H9 (cell line): ENCODE measurements at regions not wholly inside any gene's neighbourhood (a gene's known extent, or its start where the extent isn't known, plus 50 kb on each side); places are given as distances from the start of the nearest gene placed in this dataset.

Source experiments
- DNase-seq: peaks from one replicate; pipeline ENCODE4 v3.0.0-alpha.2; 2017
- H2AFZ ChIP-seq: one replicate; pipeline ENCODE4 v1.6.1; 2013; ENCODE audit warnings: mild to moderate bottlenecking, low read length, control low read depth, moderate library complexity
- H2AK5ac ChIP-seq: 2 replicates; pipeline ENCODE4 v1.6.1; 2013; ENCODE audit warnings: low read length, control low read depth, mixed read lengths; ENCODE audit not compliant: insufficient read length
- H2BK120ac ChIP-seq: one replicate; pipeline ENCODE4 v1.6.1; 2013; ENCODE audit warnings: low read depth, mild to moderate bottlenecking, low read length, control low read depth, inconsistent platforms; ENCODE audit not compliant: poor library complexity, severe bottlenecking
- H2BK12ac ChIP-seq: 2 replicates; pipeline ENCODE4 v1.6.1; 2013; ENCODE audit warnings: low read length, control low read depth, mixed read lengths, low read depth; ENCODE audit not compliant: insufficient read length
- H2BK15ac ChIP-seq: 2 replicates; pipeline ENCODE4 v1.6.1; 2013; ENCODE audit warnings: low read depth, low read length, control low read depth
- H2BK20ac ChIP-seq: one replicate; pipeline ENCODE4 v1.6.1; 2013; ENCODE audit warnings: low read depth, mild to moderate bottlenecking, low read length, control low read depth, inconsistent platforms; ENCODE audit not compliant: poor library complexity, severe bottlenecking
- H2BK5ac ChIP-seq: 2 replicates; pipeline ENCODE4 v1.6.1; 2013; ENCODE audit warnings: low read length, control low read depth, mixed read lengths; ENCODE audit not compliant: insufficient read length
- H3K14ac ChIP-seq: 2 replicates; pipeline ENCODE4 v1.6.1; 2013; ENCODE audit warnings: low read length, control low read depth; ENCODE audit not compliant: insufficient read depth
- H3K18ac ChIP-seq: 2 replicates; pipeline ENCODE4 v1.6.1; 2013; ENCODE audit warnings: low read depth, mild to moderate bottlenecking, mixed read lengths, low read length, control low read depth; ENCODE audit not compliant: insufficient read length
- H3K23ac ChIP-seq: 2 replicates; pipeline ENCODE4 v1.6.1; 2013; ENCODE audit warnings: low read length, control low read depth, mixed read lengths, low read depth; ENCODE audit not compliant: insufficient read length
- H3K23me2 ChIP-seq: 2 replicates; pipeline ENCODE4 v1.6.1; 2013; ENCODE audit warnings: low read depth, mild to moderate bottlenecking, mixed read lengths, low read length, control low read depth; ENCODE audit not compliant: insufficient read length, poor library complexity, severe bottlenecking
- H3K27ac ChIP-seq: 2 replicates; pipeline ENCODE4 v1.5.1; 2013; ENCODE audit warnings: low read length, control low read depth, mixed read lengths, low read depth; ENCODE audit not compliant: insufficient read length
- H3K27me3 ChIP-seq: 2 replicates; pipeline ENCODE4 v1.6.1; 2013; ENCODE audit warnings: low read length, control low read depth, inconsistent platforms; ENCODE audit not compliant: insufficient read depth
- H3K4ac ChIP-seq: 2 replicates; pipeline ENCODE4 v1.6.1; 2013; ENCODE audit warnings: low read depth, mild to moderate bottlenecking, control low read depth, inconsistent platforms, low read length, moderate library complexity
- H3K4me1 ChIP-seq: 2 replicates; pipeline ENCODE4 v1.6.1; 2013; ENCODE audit warnings: low read length, control low read depth, inconsistent platforms; ENCODE audit not compliant: insufficient read depth
- H3K4me2 ChIP-seq: 2 replicates; pipeline ENCODE4 v1.6.1; 2013; ENCODE audit warnings: low read length, control low read depth, mixed read lengths; ENCODE audit not compliant: insufficient read length, insufficient read depth
- H3K56ac ChIP-seq: 2 replicates; pipeline ENCODE4 v1.6.1; 2013; ENCODE audit warnings: low read depth, mild to moderate bottlenecking, mixed read lengths, low read length, control low read depth; ENCODE audit not compliant: insufficient read length
- H3K79me1 ChIP-seq: 2 replicates; pipeline ENCODE4 v1.6.1; 2013; ENCODE audit warnings: low read depth, mild to moderate bottlenecking, moderate library complexity, low read length, control low read depth, inconsistent platforms; ENCODE audit not compliant: insufficient read depth, poor library complexity, severe bottlenecking
- H3K79me2 ChIP-seq: 2 replicates; pipeline ENCODE4 v1.6.1; 2013; ENCODE audit warnings: low read length, control low read depth, inconsistent platforms; ENCODE audit not compliant: insufficient read depth
- H3K9ac ChIP-seq: 2 replicates; pipeline ENCODE4 v1.6.1; 2013; ENCODE audit warnings: low read length, control low read depth, mixed read lengths; ENCODE audit not compliant: insufficient read length; ENCODE audit errors: extremely low read depth
- H3K9me3 ChIP-seq: one replicate; pipeline ENCODE4 v1.6.1; 2013; ENCODE audit warnings: low read depth, low read length, inconsistent platforms; ENCODE audit not compliant: control insufficient read depth
- H3T11ph ChIP-seq: one replicate; pipeline ENCODE4 v1.6.1; 2013; ENCODE audit warnings: mild to moderate bottlenecking, low read length, control low read depth, inconsistent platforms
- H4K20me1 ChIP-seq: one replicate; pipeline ENCODE4 v1.6.1; 2013; ENCODE audit not compliant: control insufficient read depth, insufficient read length, insufficient read depth
- H4K5ac ChIP-seq: 2 replicates; pipeline ENCODE4 v1.6.1; 2013; ENCODE audit warnings: low read depth, mild to moderate bottlenecking, mixed read lengths, low read length, control low read depth; ENCODE audit not compliant: insufficient read length
- H4K8ac ChIP-seq: replicated peaks from 2 replicates; pipeline ENCODE4 v1.6.1; 2013; ENCODE audit warnings: low read length, control low read depth, mixed read lengths, low read depth; ENCODE audit not compliant: insufficient read length
- H4K91ac ChIP-seq: 2 replicates; pipeline ENCODE4 v1.6.1; 2013; ENCODE audit warnings: low read depth, mild to moderate bottlenecking, moderate library complexity, mixed read lengths, low read length, control low read depth; ENCODE audit not compliant: insufficient read length
- H3K27ac Mint-ChIP-seq, 3 experiments: 2 replicates in 2 of 3; 3 replicates in 1 of 3; pipeline ENCODE4 v1.8.0; 2020 to 2021; ENCODE audit warnings: mixed read lengths in 3 of 3, mild to moderate bottlenecking in 1 of 3, moderate library complexity in 1 of 3
- H3K27me3 Mint-ChIP-seq: 2 replicates; pipeline ENCODE4 v1.8.0; 2021; ENCODE audit warnings: low read depth, mild to moderate bottlenecking, moderate library complexity, mixed read lengths
- H3K36me3 Mint-ChIP-seq, 3 experiments: 2 replicates in 2 of 3; 3 replicates in 1 of 3; pipeline ENCODE4 v1.8.0; 2020 to 2021; ENCODE audit warnings: low read depth in 3 of 3, mixed read lengths in 3 of 3; ENCODE audit not compliant: insufficient read depth in 1 of 3
- H3K4me1 Mint-ChIP-seq, 2 experiments: 2 replicates each; pipeline ENCODE4 v1.8.0; 2020; ENCODE audit warnings: mixed read lengths in 2 of 2
- H3K4me3 Mint-ChIP-seq, 2 experiments: 2 replicates in 1 of 2; 3 replicates in 1 of 2; pipeline ENCODE4 v1.8.0; 2020 to 2021; ENCODE audit warnings: mild to moderate bottlenecking in 2 of 2, mixed read lengths in 2 of 2, moderate library complexity in 1 of 2
- H3K9me3 Mint-ChIP-seq, 2 experiments: 2 replicates in 1 of 2; 3 replicates in 1 of 2; pipeline ENCODE4 v1.8.0; 2020; ENCODE audit warnings: mild to moderate bottlenecking in 2 of 2, mixed read lengths in 2 of 2, moderate library complexity in 1 of 2
- CTCF ChIP-seq: fragments of 200-600 bp; sonication (generic); conservative IDR thresholded peaks from 3 replicates; pipeline ENCODE4 v1.8.0; 2021; ENCODE audit warnings: antibody characterized with exemption, mild to moderate bottlenecking
- WGBS: extraction: QIAGEN DNeasy Blood & Tissue Kit; methylation state at CpG from one replicate; pipeline ENCODE4 v1.1.7; 2013; ENCODE audit warnings: missing lambda C conversion rate, low lambda C conversion rate, mixed read lengths; ENCODE audit not compliant: insufficient read length; ENCODE audit errors: extremely low coverage; 5-methylcytosine and 5-hydroxymethylcytosine counted together

DNA sequence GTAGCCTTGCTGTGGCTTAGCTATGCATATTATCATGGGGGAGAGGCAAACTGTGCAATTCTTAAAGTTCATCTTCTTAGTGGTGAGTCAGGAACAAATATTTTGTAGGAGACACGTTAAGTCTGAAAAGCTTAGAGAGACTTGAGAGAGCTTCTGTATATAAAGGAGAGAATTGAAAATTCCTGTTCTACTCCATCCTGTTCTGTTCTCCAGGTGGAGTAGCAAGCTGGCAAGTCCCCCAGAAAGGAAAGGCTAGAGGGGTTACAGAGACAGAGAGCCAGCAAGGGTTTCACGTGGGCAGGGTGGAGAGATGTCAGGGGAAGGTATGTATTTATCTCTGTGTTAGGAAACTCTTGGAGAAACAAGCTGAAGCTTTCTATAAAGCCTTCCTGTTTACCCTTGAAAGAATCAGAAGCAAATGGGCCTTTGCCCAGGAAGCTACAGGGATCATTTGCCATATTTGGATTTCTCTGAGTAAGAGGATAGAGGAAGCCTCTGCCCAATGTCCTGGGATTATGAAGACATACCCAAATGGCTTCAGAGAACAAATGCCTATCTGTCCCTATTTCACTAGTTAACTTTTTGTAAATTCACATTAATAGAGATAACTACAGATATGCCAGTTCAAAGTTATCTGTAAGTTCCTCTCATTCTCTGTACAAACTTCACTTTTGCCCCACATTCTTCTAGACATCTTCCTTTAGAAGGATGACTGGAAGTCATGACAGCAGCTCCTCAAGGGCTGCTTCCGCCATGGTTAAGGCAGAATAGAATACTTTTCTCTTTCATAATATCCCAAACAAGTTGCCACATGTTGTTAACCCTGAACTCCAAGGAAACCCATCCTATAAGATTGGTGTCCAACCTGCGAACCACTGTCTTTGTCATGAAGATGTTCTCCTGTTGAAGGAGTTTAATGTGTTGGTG lies 126.7 kb upstream of the NEDD9 start:
- no peaks in the 10 kb centered on the region for H3K9me3 ChIP-seq
- no peak overlapping the region for H3K56ac ChIP-seq
- H3K27me3 ChIP-seq: no peaks in the 10 kb centered on the region
- H3K4me1 Mint-ChIP-seq: peaks cover 2 to 5% of the 10 kb centered on the region in 2 experiments; a peak in 1 of 4 replicates
- H3K23me2 ChIP-seq: no peaks in the 10 kb centered on the region
- no peak overlapping the region for H2BK5ac ChIP-seq
- H3K4me3 Mint-ChIP-seq: no peak overlapping the region
- H3K4ac ChIP-seq: no peak overlapping the region
- no peak overlapping the region for H2AFZ ChIP-seq
- no peak overlapping the region for H4K91ac ChIP-seq
- no peak overlapping the region for H3K27ac ChIP-seq
- H4K8ac ChIP-seq: no peak overlapping the region
- H4K20me1 ChIP-seq: no peaks in the 10 kb centered on the region
- no peak overlapping the region for H3K9ac ChIP-seq
- H3K27ac Mint-ChIP-seq: no peak overlapping the region
- H3K36me3 Mint-ChIP-seq: no peaks in the 10 kb centered on the region; a peak in 1 of 7 replicates
- H3K23ac ChIP-seq: no peak overlapping the region
- H2BK15ac ChIP-seq: no peak overlapping the region
- H2BK12ac ChIP-seq: no peak overlapping the region
- H2AK5ac ChIP-seq: no peak overlapping the region
- WGBS: no CpG with 5 or more reads among the region's 4 CpGs
- no peak for DNase-seq
- no peaks in the 10 kb centered on the region for H3K79me1 ChIP-seq
- no peaks in the 10 kb centered on the region for H3K4me1 ChIP-seq
- H3K79me2 ChIP-seq: no peaks in the 10 kb centered on the region; the same call in 1 of the 2 replicates
- no peaks in the 10 kb centered on the region for H3K27me3 Mint-ChIP-seq
- H3K18ac ChIP-seq: no peak overlapping the region
- no peak overlapping the region for H3K14ac ChIP-seq
- no peak overlapping the region for H3T11ph ChIP-seq
- no peaks in the 10 kb centered on the region; a peak in 2 of 5 replicates for H3K9me3 Mint-ChIP-seq
- no peak overlapping the region for H3K4me2 ChIP-seq
- H2BK20ac ChIP-seq: no peak overlapping the region
- no peak overlapping the region for H4K5ac ChIP-seq
- TF ChIP-seq CTCF: no peak
- no peak overlapping the region for H2BK120ac ChIP-seq
